HUES64 (cell line): ENCODE measurements at regions not wholly inside any gene's neighbourhood (a gene's known extent, or its start where the extent isn't known, plus 50 kb on each side); places are given as distances from the start of the nearest gene placed in this dataset.
"Not testable (repeated sequence)": the region's sequence is repeated elsewhere in the genome, so short reads cannot be mapped to it uniquely, and the experiment has no call there.

ENCODE experiments used
- H3K27ac ChIP-seq: 2 replicates; pipeline ENCODE4 v1.7.0; 2013; ENCODE audit warnings: low read depth, low read length, inconsistent platforms
- H3K27me3 ChIP-seq: 2 replicates; pipeline ENCODE4 v1.6.1; 2013; ENCODE audit warnings: mild to moderate bottlenecking, low read length; ENCODE audit not compliant: insufficient read depth
- H3K36me3 ChIP-seq: 2 replicates; pipeline ENCODE4 v1.6.1; 2013; ENCODE audit warnings: mild to moderate bottlenecking, low read length; ENCODE audit not compliant: insufficient read depth
- H3K4me1 ChIP-seq: 2 replicates; pipeline ENCODE4 v1.6.1; 2013; ENCODE audit warnings: mild to moderate bottlenecking, low read length, moderate library complexity; ENCODE audit not compliant: insufficient read depth
- H3K4me3 ChIP-seq: 2 replicates; pipeline ENCODE4 v1.5.1; 2013; ENCODE audit warnings: mild to moderate bottlenecking, low read length, moderate library complexity
- H3K9ac ChIP-seq: 2 replicates; pipeline ENCODE4 v1.6.1; 2013; ENCODE audit warnings: mild to moderate bottlenecking, low read depth, low read length
- H3K9me3 ChIP-seq: 2 replicates; pipeline ENCODE4 v1.6.1; 2013; ENCODE audit warnings: low read depth, low read length; ENCODE audit not compliant: insufficient read depth
- WGBS: fragments of 150-250, 120-280 bp; methylation state at CpG from one replicate; pipeline ENCODE4 v1.1.7; 2013; ENCODE audit warnings: missing lambda C conversion rate; 5-methylcytosine and 5-hydroxymethylcytosine counted together

DNA sequence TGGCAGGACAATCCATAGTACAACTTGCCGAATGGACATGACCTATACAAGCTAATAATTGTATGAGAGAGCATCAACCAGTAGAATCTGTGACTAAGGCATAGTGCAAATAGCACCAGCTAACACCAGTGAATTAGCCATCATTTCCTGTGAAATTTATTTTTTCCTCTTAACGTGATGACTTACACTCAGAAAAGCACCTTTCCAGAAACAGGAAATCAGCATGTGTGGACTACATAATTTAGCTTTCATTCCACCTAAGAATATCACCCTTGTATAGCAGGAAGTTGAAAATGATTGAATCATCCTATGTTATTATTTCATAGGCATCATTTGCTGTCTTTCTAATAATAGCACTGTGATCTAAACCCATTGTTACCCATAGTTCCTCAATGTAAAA is 1393.4 kb upstream of the PCDH7 start:
- H3K27ac ChIP-seq, result no peak overlapping the region
- 87% methylated on average over 2 of the region's 2 CpGs for WGBS
- H3K9me3 ChIP-seq, result no peaks in the 10 kb centered on the region

DNA sequence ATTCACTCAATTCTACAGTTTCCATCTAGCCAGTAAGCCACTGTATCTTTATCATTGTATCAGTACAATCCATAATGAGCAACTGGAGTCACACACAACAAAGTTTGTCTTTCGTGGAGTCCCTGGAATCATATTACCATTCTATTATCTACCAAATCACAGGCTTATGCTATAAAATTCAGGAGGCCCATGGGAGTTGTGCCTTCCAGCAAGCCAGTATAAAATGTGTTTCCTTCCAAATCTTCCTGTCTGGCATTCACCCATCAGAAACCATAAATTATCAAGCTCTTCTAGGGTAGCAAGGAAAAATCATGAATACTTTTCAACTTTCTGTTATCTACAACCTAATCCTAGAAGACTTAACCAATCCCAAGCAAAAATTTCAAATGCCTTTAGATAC is 1383.3 kb upstream of the PCDH7 start:
- H3K4me3 ChIP-seq, result no peak overlapping the region
- no peaks in the 10 kb centered on the region for H3K4me1 ChIP-seq
- no peak overlapping the region for H3K9ac ChIP-seq
- no peaks in the 10 kb centered on the region for H3K9me3 ChIP-seq
- no peak overlapping the region for H3K27ac ChIP-seq
- 82% methylated on average over 1 of the region's 1 CpG for WGBS
- H3K36me3 ChIP-seq, result no peaks in the 10 kb centered on the region
- no peaks in the 10 kb centered on the region for H3K27me3 ChIP-seq

More for the DNA sequence above, 1393.4 kb upstream of the PCDH7 start:
- Histone ChIP-seq H3K4me1 (no peaks in the 10 kb centered on the region), H3K4me3 (no peak overlapping the region), H3K36me3 (no peaks in the 10 kb centered on the region), H3K27me3 (no peaks in the 10 kb centered on the region), H3K9ac (no peak overlapping the region)

GRCh38 chr4:29372971-29373370 is 1347.2 kb upstream of the PCDH7 start:
- peaks cover 10% of the 10 kb centered on the region for H3K4me1 ChIP-seq
- no peak overlapping the region for H3K27ac ChIP-seq
- 94% methylated on average over 2 of the region's 2 CpGs for WGBS
- H3K4me3 ChIP-seq, result no peak overlapping the region
- 0 out of 2 replicates have a peak, but pooled peaks cover 5% of the 10 kb centered on the region for H3K9me3 ChIP-seq
- no peaks in the 10 kb centered on the region for H3K27me3 ChIP-seq
- H3K9ac ChIP-seq, result no peak overlapping the region
- no peaks in the 10 kb centered on the region for H3K36me3 ChIP-seq

- Histone ChIP-seq H3K27me3 (no peaks in the 10 kb centered on the region), H3K9me3 (no peaks in the 10 kb centered on the region), H3K9ac (no peak overlapping the region), H3K4me1 (peaks cover 10% of the 10 kb centered on the region), H3K27ac (peak overlapping the region; percentile 13; the same call in 1 of the 2 replicates), H3K4me3 (no peak overlapping the region), H3K36me3 (no peaks in the 10 kb centered on the region)
- 62% methylated on average over 1 of the region's 1 CpG for WGBS
Observed at GRCh38 chr4:29375716-29376115, 1344.5 kb upstream of the PCDH7 start.

DNA sequence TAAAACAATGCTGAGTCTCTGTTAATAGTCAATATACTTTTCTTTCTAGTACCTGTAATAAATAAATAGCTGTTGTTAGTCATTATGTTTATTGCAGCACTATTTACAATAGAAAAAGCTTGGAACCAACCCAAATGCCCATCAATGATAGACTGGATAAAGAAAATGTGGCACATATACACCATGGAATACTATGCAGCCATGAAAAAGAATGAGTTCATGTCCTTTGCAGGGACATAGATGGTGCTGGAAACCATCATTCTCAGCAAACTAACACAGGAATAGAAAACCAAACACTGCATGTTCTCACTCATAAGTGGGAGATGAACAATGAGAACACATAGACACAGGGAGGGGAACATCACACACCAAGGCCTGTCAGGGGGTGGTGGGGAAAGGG is 1341.9 kb upstream of the PCDH7 start:
- H3K27ac ChIP-seq, H3K36me3 ChIP-seq, H3K4me1 ChIP-seq, H3K27me3 ChIP-seq, H3K9ac ChIP-seq, H3K4me3 ChIP-seq, H3K9me3 ChIP-seq: not testable (repeated sequence)

DNA sequence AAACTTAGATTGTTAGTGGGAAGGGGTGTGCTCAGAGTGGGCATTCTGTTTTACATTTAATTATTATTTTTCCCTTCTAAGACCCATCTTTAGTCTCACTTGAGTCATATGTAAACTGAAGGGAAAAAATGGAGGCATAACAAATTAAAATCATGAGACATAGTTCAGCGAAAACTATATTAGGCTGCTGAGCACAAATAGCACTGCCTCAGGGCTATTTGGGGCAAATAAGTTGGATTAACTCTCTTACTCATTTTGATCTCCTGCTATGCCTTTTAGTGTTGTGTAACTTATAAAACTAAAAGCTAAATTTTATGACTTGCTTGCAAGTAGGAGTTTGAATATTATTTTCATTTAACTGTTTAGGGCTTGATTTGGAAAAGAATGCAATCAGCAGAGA is 1329.2 kb upstream of the PCDH7 start:
- peaks cover 32% of the 10 kb centered on the region for H3K9me3 ChIP-seq
- no peaks in the 10 kb centered on the region for H3K36me3 ChIP-seq
- H3K4me3 ChIP-seq, result no peak overlapping the region
- H3K27me3 ChIP-seq, result no peaks in the 10 kb centered on the region
- no peak overlapping the region for H3K27ac ChIP-seq
- H3K4me1 ChIP-seq, result no peaks in the 10 kb centered on the region
- 100% methylated on average over 1 of the region's 1 CpG for WGBS
- no peak overlapping the region for H3K9ac ChIP-seq

- Histone ChIP-seq H3K9ac (no peak overlapping the region), H3K27ac (no peak overlapping the region), H3K36me3 (no peaks in the 10 kb centered on the region), H3K27me3 (no peaks in the 10 kb centered on the region), H3K4me3 (no peak overlapping the region), H3K4me1 (no peaks in the 10 kb centered on the region), H3K9me3 (no peaks in the 10 kb centered on the region)
- WGBS, result 67% methylated on average over 1 of the region's 3 CpGs
Observed at GRCh38 chr4:29405116-29405515, 1315.1 kb upstream of the PCDH7 start.

GRCh38 chr4:29415771-29416170 is 1304.4 kb upstream of the PCDH7 start:
- H3K9ac ChIP-seq, result no peak overlapping the region
- H3K27ac ChIP-seq, result no peak overlapping the region
- H3K9me3 ChIP-seq, result no peaks in the 10 kb centered on the region
- H3K4me1 ChIP-seq, result no peaks in the 10 kb centered on the region; the same call in 1 of the 2 replicates
- H3K36me3 ChIP-seq, result no peaks in the 10 kb centered on the region
- no peak overlapping the region for H3K4me3 ChIP-seq
- H3K27me3 ChIP-seq, result no peaks in the 10 kb centered on the region
- 95% methylated on average over 3 of the region's 3 CpGs for WGBS

DNA sequence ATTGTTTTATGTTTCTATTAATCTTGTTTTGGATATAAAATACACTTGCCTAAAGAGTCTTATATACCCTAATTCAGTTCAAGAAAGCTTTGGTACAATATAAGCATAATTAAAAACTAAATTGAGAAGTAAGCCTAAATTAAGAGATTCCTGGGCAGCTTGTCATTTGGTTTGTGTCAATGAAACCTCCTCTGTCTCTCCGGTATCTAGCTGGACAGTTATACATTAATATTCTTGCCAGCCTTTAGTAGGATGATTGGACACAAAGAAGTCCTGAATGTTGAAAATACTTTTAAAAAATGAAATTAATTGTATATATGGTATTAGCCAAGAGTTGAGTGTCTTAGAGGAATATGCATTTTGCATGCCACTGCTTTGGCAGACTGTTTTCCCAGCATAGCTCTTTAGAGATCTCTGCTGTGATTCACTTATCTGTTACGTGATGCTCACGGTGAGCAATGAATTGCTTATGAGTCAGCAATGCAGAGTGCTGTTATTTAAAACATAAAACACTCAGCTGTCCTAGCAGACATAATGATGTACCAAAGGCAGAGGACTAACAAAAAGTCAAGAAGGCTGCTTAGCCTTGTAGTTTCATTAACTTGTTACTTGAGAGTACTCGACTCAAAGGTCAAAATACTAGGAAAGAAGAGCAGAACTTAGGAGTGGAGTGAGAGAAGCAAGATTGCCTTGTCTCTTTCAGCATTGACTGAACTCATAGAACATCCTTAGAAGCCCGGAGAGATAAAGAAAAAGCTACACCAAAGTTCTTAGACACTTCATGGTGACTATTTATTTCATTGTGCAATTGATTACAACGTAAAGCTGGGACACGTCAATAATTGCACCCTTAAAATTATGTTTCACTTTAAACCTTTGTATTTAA is 1296.1 kb upstream of the PCDH7 start:
- no peak overlapping the region for H3K4me3 ChIP-seq
- 82% methylated on average over 7 of the region's 7 CpGs for WGBS
- H3K9ac ChIP-seq, result no peak overlapping the region
- H3K36me3 ChIP-seq, result no peaks in the 10 kb centered on the region
- H3K27ac ChIP-seq, result no peak overlapping the region
- no peaks in the 10 kb centered on the region for H3K9me3 ChIP-seq
- H3K27me3 ChIP-seq, result no peaks in the 10 kb centered on the region
- H3K4me1 ChIP-seq, result 0 out of 2 replicates have a peak, but pooled peaks cover 5% of the 10 kb centered on the region

DNA sequence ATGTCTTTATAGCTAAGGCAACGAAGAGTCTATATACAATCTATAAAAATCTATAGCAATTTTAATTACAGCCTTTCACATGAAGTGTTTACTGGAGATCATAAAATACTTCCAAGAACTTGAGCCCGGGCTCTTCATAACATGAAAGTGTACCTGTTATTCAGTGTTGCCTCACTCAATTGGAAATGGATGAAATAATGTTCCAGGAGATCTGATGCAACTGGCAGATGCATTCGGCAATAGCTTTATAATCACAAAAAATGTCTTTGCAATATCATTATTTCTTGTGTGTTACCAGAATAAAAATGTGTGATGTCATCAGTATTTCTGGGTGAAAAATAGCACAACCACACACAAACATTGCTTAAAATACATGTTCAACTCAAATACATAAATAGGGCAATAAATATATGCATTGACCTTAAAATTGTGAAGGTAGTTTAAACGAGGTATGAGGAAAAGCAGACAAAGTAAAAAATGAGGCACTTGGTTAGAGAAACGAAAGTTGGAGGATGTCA is 1266.8 kb upstream of the PCDH7 start:
- H3K4me1 ChIP-seq, result no peaks in the 10 kb centered on the region
- H3K9me3 ChIP-seq, result no peaks in the 10 kb centered on the region
- 96% methylated on average over 4 of the region's 5 CpGs for WGBS
- no peaks in the 10 kb centered on the region for H3K36me3 ChIP-seq
- no peak overlapping the region for H3K4me3 ChIP-seq
- no peak overlapping the region for H3K9ac ChIP-seq
- H3K27me3 ChIP-seq, result no peaks in the 10 kb centered on the region
- no peak overlapping the region for H3K27ac ChIP-seq

- H3K9me3 ChIP-seq, result no peaks in the 10 kb centered on the region
- 97% methylated on average over 3 of the region's 3 CpGs for WGBS
- no peaks in the 10 kb centered on the region for H3K27me3 ChIP-seq
- H3K9ac ChIP-seq, result no peak overlapping the region
- H3K4me3 ChIP-seq, result no peak overlapping the region
- no peaks in the 10 kb centered on the region for H3K4me1 ChIP-seq
- H3K27ac ChIP-seq, result no peak overlapping the region
- no peaks in the 10 kb centered on the region for H3K36me3 ChIP-seq
Observed at GRCh38 chr4:29459926-29460325, 1260.2 kb upstream of the PCDH7 start.
